Heart left ventricle (tissue), 16 donors: ENCODE measurements at regions not wholly inside any gene's neighbourhood (a gene's known extent, or its start where the extent isn't known, plus 50 kb on each side); places are given as distances from the start of the nearest gene placed in this dataset.

Experiments
- ATAC-seq, 4 donors: fragments of 200-7000 bp; cut with Tn5 transposase; one replicate each; pipeline ENCODE4 v1.9.1; 2020 to 2022; ENCODE audit warnings: moderate library complexity in 4 of 4, mild to moderate bottlenecking in 3 of 4, moderate number of reproducible peaks in 1 of 4
- DNase-seq, 5 donors: peaks; one replicate each; pipeline ENCODE4 v3.0.0-alpha.2; 2020
- H3K27ac ChIP-seq, 12 donors: fragments of 200-600 bp; sonication (generic) in 4 of 12; one replicate each; pipeline versions ENCODE4 v1.5.0 to v1.8.0; 2016 to 2022; ENCODE audit warnings: mild to moderate bottlenecking in 2 of 12
- H3K27me3 ChIP-seq, 9 donors: fragments of 200-600 bp; sonication (generic) in 2 of 9; one replicate each; pipeline versions ENCODE4 v1.5.1 to v1.8.0; 2016 to 2022; ENCODE audit warnings: mild to moderate bottlenecking in 3 of 9
- H3K36me3 ChIP-seq, 9 donors: fragments of 200-600 bp; sonication (generic) in 2 of 9; one replicate each; pipeline versions ENCODE4 v1.5.0 to v1.8.0; 2018 to 2022; ENCODE audit warnings: mild to moderate bottlenecking in 2 of 9
- H3K4me1 ChIP-seq, 12 donors: fragments of 200-600 bp; sonication (generic) in 4 of 12; one replicate each; pipeline versions ENCODE4 v1.5.0 to v1.8.0; 2016 to 2022; ENCODE audit warnings: mild to moderate bottlenecking in 3 of 12
- H3K4me3 ChIP-seq, 12 donors: fragments of 200-600 bp; sonication (generic) in 4 of 12; one replicate each; pipeline versions ENCODE4 v1.5.0 to v1.8.0; 2017 to 2022; ENCODE audit warnings: mild to moderate bottlenecking in 9 of 12, moderate library complexity in 4 of 12
- H3K9me3 ChIP-seq, 12 donors: fragments of 200-600 bp; sonication (generic) in 4 of 12; one replicate each; pipeline versions ENCODE4 v1.5.0 to v1.8.0; 2016 to 2022; ENCODE audit warnings: mild to moderate bottlenecking in 1 of 12
- POLR2A ChIP-seq, 2 donors: fragments of 450-650 bp; IDR thresholded peaks; one replicate each; pipeline ENCODE4 v1.6.1; 2017; ENCODE audit warnings: antibody characterized with exemption in 2 of 2, mild to moderate bottlenecking in 2 of 2, moderate library complexity in 2 of 2
- WGBS, 4 donors: extraction: QIAGEN DNeasy Blood & Tissue Kit in 2 of 4; methylation state at CpG; one replicate each; pipeline versions ENCODE4 v1.1.5 to v1.1.7; 2013 to 2018; 5-methylcytosine and 5-hydroxymethylcytosine counted together
- intact Hi-C, 10 donors: fragments of 100-400 bp; cut with DNase I; formaldehyde crosslinking; loops; one replicate each; pipeline versions ENCODE4 v1.11.1 to v1.14.2; 2022
- TF ChIP-seq, protein P1 (sequence below), 12 donors: fragments of 200-600 bp; sonication (generic) in 4 of 12; IDR thresholded peaks; one replicate each; pipeline versions ENCODE4 v1.5.0 to v1.8.0; 2018 to 2022; ENCODE audit warnings: antibody characterized with exemption in 12 of 12, mild to moderate bottlenecking in 5 of 12
- donor health status: ischemic (EF 13 %, LVEDD 7.1; RV severe dilation, severe dysfunction).
- donor health status: healthy with polysubstance abuse.
- donor health status: DM: no; HTN: yes; CAD: no.
- donor health status: DM: no; HTN: no; CAD: no.
- donor health status: ischemic (EF 25% LVEDD 6.9; RV normal size, moderate dysfunction).
- donor health status: ischemic (EF 25% LVEDD 5.7; RV mildly dilated, moderate dysfunction).
- donor health status: healthy.
- donor health status: DM: yes; HTN: yes; CAD: no.
- donor health status: ischemic (EF 35%, LVEDD 5.7; RV mildly dilated, moderate dysfunction).
- donor health status: nonischemic (EF 11% LVEDD 7.7; RV severe dilation, severe dysfunction).
- donor health status: DM: yes; HTN: yes; CAD: no.
- donor health status: PGD.
- donor health status: ischemic (EF 29% LVEDD 5.4; RV normal size, mild dysfunction).
- donor health status: nonischemic (EF 23%, LVEDD 6.1; RV moderate dilation, normal function).

- 90 to 94% (median 93%) methylated on average over 2 to 3 of the region's 3 CpGs for WGBS, 4 donors
- TF ChIP-seq, protein P1, sequence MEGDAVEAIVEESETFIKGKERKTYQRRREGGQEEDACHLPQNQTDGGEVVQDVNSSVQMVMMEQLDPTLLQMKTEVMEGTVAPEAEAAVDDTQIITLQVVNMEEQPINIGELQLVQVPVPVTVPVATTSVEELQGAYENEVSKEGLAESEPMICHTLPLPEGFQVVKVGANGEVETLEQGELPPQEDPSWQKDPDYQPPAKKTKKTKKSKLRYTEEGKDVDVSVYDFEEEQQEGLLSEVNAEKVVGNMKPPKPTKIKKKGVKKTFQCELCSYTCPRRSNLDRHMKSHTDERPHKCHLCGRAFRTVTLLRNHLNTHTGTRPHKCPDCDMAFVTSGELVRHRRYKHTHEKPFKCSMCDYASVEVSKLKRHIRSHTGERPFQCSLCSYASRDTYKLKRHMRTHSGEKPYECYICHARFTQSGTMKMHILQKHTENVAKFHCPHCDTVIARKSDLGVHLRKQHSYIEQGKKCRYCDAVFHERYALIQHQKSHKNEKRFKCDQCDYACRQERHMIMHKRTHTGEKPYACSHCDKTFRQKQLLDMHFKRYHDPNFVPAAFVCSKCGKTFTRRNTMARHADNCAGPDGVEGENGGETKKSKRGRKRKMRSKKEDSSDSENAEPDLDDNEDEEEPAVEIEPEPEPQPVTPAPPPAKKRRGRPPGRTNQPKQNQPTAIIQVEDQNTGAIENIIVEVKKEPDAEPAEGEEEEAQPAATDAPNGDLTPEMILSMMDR (IDR thresholded peaks at IDR 0.05): no peak
- TF ChIP-seq POLR2A (IDR thresholded peaks at IDR 0.05): no peak
- intact Hi-C loops: loop anchor here in 4 of 10 donors (5.0 to 10.0 kb wide), 2 partner anchors 106 to 109 kb away; no protein-coding TSS in a partner anchor
- no peaks in the 10 kb centered on the region for H3K36me3 ChIP-seq
- no peak for DNase-seq
- H3K27ac ChIP-seq: no peak overlapping the region
- H3K9me3 ChIP-seq: peaks cover 0 to 6% (median 0%) of the 10 kb centered on the region in 12 donors
- no peak overlapping the region for H3K4me3 ChIP-seq
- no peak for ATAC-seq
- H3K27me3 ChIP-seq: no peaks in the 10 kb centered on the region
- H3K4me1 ChIP-seq: peaks cover 0 to 45% (median 17%) of the 10 kb centered on the region in 12 donors
Measured at GRCh38 chr2:15750822-15751329, 159.2 kb downstream of the DDX1 start.

DNA sequence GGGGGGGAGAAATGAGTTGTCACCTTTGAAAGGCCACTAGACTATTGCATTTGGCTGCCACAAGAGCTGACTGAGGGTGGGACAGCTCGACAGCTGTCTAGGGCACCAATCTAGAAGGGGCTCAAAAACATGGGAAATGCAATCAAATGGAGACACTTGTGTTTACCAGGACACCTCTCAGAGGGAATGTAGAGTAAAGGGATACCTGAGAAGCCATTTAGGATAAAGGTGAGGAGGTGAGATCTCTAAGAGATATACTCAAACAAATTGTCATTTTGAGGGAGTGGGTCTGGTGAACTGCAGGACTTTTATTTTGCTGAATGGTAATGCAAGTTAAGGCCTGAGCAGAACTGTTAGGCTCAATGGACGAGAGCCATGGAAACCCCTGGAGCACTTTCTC is 159.8 kb downstream of the DDX1 start:
- ATAC-seq: no peak
- TF ChIP-seq, protein P1 (IDR thresholded peaks at IDR 0.05): no peak
- no peak for TF ChIP-seq POLR2A (IDR thresholded peaks at IDR 0.05)
- intact Hi-C loops: loop anchor here in 4 of 10 donors (5.0 to 10.0 kb wide), 2 partner anchors 107 to 109 kb away; no protein-coding TSS in a partner anchor
- H3K4me3 ChIP-seq: no peak overlapping the region
- whole genome bisulfite sequencing, 4 donors: 91 to 98% (median 93%) methylated on average over 2 of the region's 2 CpGs
- H3K27me3 ChIP-seq: no peaks in the 10 kb centered on the region
- H3K27ac ChIP-seq: no peak overlapping the region
- H3K9me3 ChIP-seq: peaks cover 0 to 6% (median 0%) of the 10 kb centered on the region in 12 donors
- DNase-seq: no peak
- H3K4me1 ChIP-seq: peaks cover 0 to 39% (median 14%) of the 10 kb centered on the region in 12 donors
- H3K36me3 ChIP-seq: no peaks in the 10 kb centered on the region

GRCh38 chr2:15752552-15753232 is 161.0 kb downstream of the DDX1 start:
- TF ChIP-seq POLR2A (IDR thresholded peaks at IDR 0.05): no peak
- TF ChIP-seq, protein P1 (IDR thresholded peaks at IDR 0.05): no peak
- Histone ChIP-seq H3K9me3 (peaks cover 0 to 6% (median 0%) of the 10 kb centered on the region in 12 donors), H3K4me3 (no peak overlapping the region), H3K27ac (no peak overlapping the region), H3K36me3 (no peaks in the 10 kb centered on the region), H3K27me3 (no peaks in the 10 kb centered on the region), H3K4me1 (peaks cover 0 to 32% (median 13%) of the 10 kb centered on the region in 12 donors)
- WGBS, 4 donors: 90 to 97% (median 94%) methylated on average over 2 of the region's 2 CpGs
- intact Hi-C loops: loop anchor here in 4 of 10 donors (5.0 to 10.0 kb wide), 2 partner anchors 108 to 110 kb away; no protein-coding TSS in a partner anchor
- DNase-seq (no peak), ATAC-seq (no peak)

- Histone ChIP-seq H3K27ac (no peak overlapping the region), H3K36me3 (no peaks in the 10 kb centered on the region), H3K9me3 (peaks cover 0 to 6% (median 0%) of the 10 kb centered on the region in 12 donors), H3K27me3 (no peaks in the 10 kb centered on the region), H3K4me3 (no peak overlapping the region), H3K4me1 (peaks cover 0 to 32% (median 13%) of the 10 kb centered on the region in 12 donors)
- 85 to 93% (median 89%) methylated on average over 7 of the region's 7 CpGs for WGBS, 4 donors
- intact Hi-C loops: loop anchor here in 4 of 10 donors (5.0 to 10.0 kb wide), 2 partner anchors 109 to 111 kb away; no protein-coding TSS in a partner anchor
- TF ChIP-seq, protein P1 (IDR thresholded peaks at IDR 0.05): no peak
- TF ChIP-seq POLR2A (IDR thresholded peaks at IDR 0.05): no peak
- DNase-seq: no peak
- ATAC-seq: no peak
Measured at GRCh38 chr2:15753233-15753798, 161.6 kb downstream of the DDX1 start.
